ENCODE measurements at regions not wholly inside any gene's neighbourhood (a gene's known extent, or its start where the extent isn't known, plus 50 kb on each side); places are given as distances from the start of the nearest gene placed in this dataset.

GRCh38 chr5:136522217-136522956 lies 157.0 kb upstream of the TRPC7 start:
- TF ChIP-seq L3MBTL2 (conservative IDR thresholded peaks at IDR 0.05) = no peak
- no peak for TF ChIP-seq BHLHE40 (IDR thresholded peaks at IDR 0.05; ENCODE audit: borderline replicate concordance)
- no peak for TF ChIP-seq TARDBP (IDR thresholded peaks at IDR 0.05)
- TF ChIP-seq ZNF384 (IDR thresholded peaks at IDR 0.05) = no peak
